Fibroblast of lung (primary cell): ENCODE measurements at regions not wholly inside any gene's neighbourhood (a gene's known extent, or its start where the extent isn't known, plus 50 kb on each side); places are given as distances from the start of the nearest gene placed in this dataset.

Source experiments
- DNase-seq, 2 donors: peaks; one replicate each; pipeline versions ENCODE4 v3.0.0 to v3.0.0-alpha.2; 2010; ENCODE audit warnings: low read depth in 2 of 2
- H2AFZ ChIP-seq: 2 replicates; pipeline ENCODE4 v1.5.1; 2012; ENCODE audit warnings: low read length, control low read depth, inconsistent platforms
- H3K27ac ChIP-seq: 2 replicates; pipeline ENCODE4 v1.5.1; 2011; ENCODE audit warnings: low read length, control low read depth; ENCODE audit not compliant: insufficient read depth
- H3K27me3 ChIP-seq: 2 replicates; pipeline ENCODE4 v1.5.1; 2011; ENCODE audit warnings: mild to moderate bottlenecking, low read length; ENCODE audit not compliant: control insufficient read depth, insufficient read depth
- H3K36me3 ChIP-seq: 2 replicates; pipeline ENCODE4 v1.5.1; 2011; ENCODE audit warnings: low read length; ENCODE audit not compliant: control insufficient read depth, insufficient read depth
- H3K4me1 ChIP-seq: 2 replicates; pipeline ENCODE4 v1.5.1; 2011; ENCODE audit warnings: low read length; ENCODE audit not compliant: control insufficient read depth, insufficient read depth; ENCODE audit errors: extremely low read depth
- H3K4me2 ChIP-seq: 2 replicates; pipeline ENCODE4 v1.5.1; 2011; ENCODE audit warnings: low read length, control low read depth; ENCODE audit not compliant: insufficient read depth; ENCODE audit errors: extremely low read depth
- H3K4me3 ChIP-seq, 4 experiments: fragments of 200-600 bp in 1 of 4; sonication (generic) in 1 of 4; replicated peaks in 1 of 4; 2 replicates each; pipeline ENCODE4 v1.5.1; 2011 to 2016; ENCODE audit warnings: low read length in 4 of 4, low read depth in 3 of 4, mild to moderate bottlenecking in 3 of 4, control low read depth in 2 of 4, inconsistent platforms in 1 of 4, mixed read lengths in 1 of 4; ENCODE audit not compliant: insufficient read depth in 1 of 4; ENCODE audit errors: control extremely low read depth in 1 of 4
- H3K79me2 ChIP-seq: 2 replicates; pipeline ENCODE4 v1.5.1; 2012; ENCODE audit warnings: mild to moderate bottlenecking, low read length, inconsistent platforms; ENCODE audit not compliant: control insufficient read depth, insufficient read depth
- H3K9ac ChIP-seq: 2 replicates; pipeline ENCODE4 v1.5.1; 2011; ENCODE audit warnings: mild to moderate bottlenecking, low read length, control low read depth; ENCODE audit not compliant: insufficient read depth
- H3K9me3 ChIP-seq: 2 replicates; pipeline ENCODE4 v1.5.1; 2012; ENCODE audit warnings: low read depth, low read length; ENCODE audit not compliant: control insufficient read depth, insufficient read depth
- H4K20me1 ChIP-seq: 2 replicates; pipeline ENCODE4 v1.5.1; 2011; ENCODE audit warnings: low read length; ENCODE audit not compliant: control insufficient read depth, insufficient read depth; ENCODE audit errors: extremely low read depth
- CTCF ChIP-seq, 2 donors: IDR thresholded peaks in 1 of 2; conservative IDR thresholded peaks in 1 of 2; 1 replicate in 1 of 2; 2 replicates in 1 of 2; pipeline ENCODE4 v1.5.1; 2011 to 2012; ENCODE audit warnings: low read length in 2 of 2, control low read depth in 1 of 2, inconsistent platforms in 1 of 2, low read depth in 1 of 2, mild to moderate bottlenecking in 1 of 2
- EZH2 ChIP-seq: IDR thresholded peaks from 2 replicates; pipeline ENCODE4 v1.5.1; 2012; ENCODE audit warnings: low read length, control low read depth, mild to moderate bottlenecking; ENCODE audit errors: missing control alignments

GRCh38 chr1:70871790-70872189 is 175.8 kb downstream of the PTGER3 start:
- DNase-seq: no peak
- Histone ChIP-seq H3K9me3 (no peaks in the 10 kb centered on the region), H3K4me1 (no peaks in the 10 kb centered on the region), H3K4me2 (no peak overlapping the region), H3K36me3 (no peaks in the 10 kb centered on the region), H3K27me3 (no peaks in the 10 kb centered on the region), H3K4me3 (no peak overlapping the region), H3K9ac (no peak overlapping the region), H2AFZ (no peak overlapping the region), H3K79me2 (no peaks in the 10 kb centered on the region), H4K20me1 (no peaks in the 10 kb centered on the region), H3K27ac (no peak overlapping the region)
- TF ChIP-seq CTCF (conservative IDR thresholded peaks at IDR 0.05 in 1 of 2, IDR thresholded peaks at IDR 0.05 in 1 of 2; ENCODE audit: low read depth in 1 of 2, low read length in 2 of 2) (no peak), EZH2 (no peak)

- DNase-seq: no peak
- no peaks in the 10 kb centered on the region for H3K4me1 ChIP-seq
- no peaks in the 10 kb centered on the region for H3K79me2 ChIP-seq
- H3K9ac ChIP-seq: no peak overlapping the region
- H3K36me3 ChIP-seq: no peaks in the 10 kb centered on the region
- no peak overlapping the region for H3K4me2 ChIP-seq
- no peak overlapping the region for H3K4me3 ChIP-seq
- H2AFZ ChIP-seq: no peak overlapping the region
- no peak for TF ChIP-seq EZH2
- no peak for TF ChIP-seq CTCF (conservative IDR thresholded peaks at IDR 0.05 in 1 of 2, IDR thresholded peaks at IDR 0.05 in 1 of 2; ENCODE audit: low read depth in 1 of 2, low read length in 2 of 2)
- no peaks in the 10 kb centered on the region for H3K27me3 ChIP-seq
- no peak overlapping the region for H3K27ac ChIP-seq
- no peaks in the 10 kb centered on the region for H3K9me3 ChIP-seq
- no peaks in the 10 kb centered on the region for H4K20me1 ChIP-seq
Measured at GRCh38 chr1:70874063-70874462, 173.6 kb downstream of the PTGER3 start.

- DNase-seq: no peak
- no peak for TF ChIP-seq CTCF (conservative IDR thresholded peaks at IDR 0.05 in 1 of 2, IDR thresholded peaks at IDR 0.05 in 1 of 2; ENCODE audit: low read depth in 1 of 2, low read length in 2 of 2)
- TF ChIP-seq EZH2: no peak
Measured at GRCh38 chr1:70874818-70875217, 172.8 kb downstream of the PTGER3 start.

More at GRCh38 chr1:70874818-70875217, 172.8 kb downstream of the PTGER3 start:
- Histone ChIP-seq H2AFZ (no peak overlapping the region), H3K4me2 (no peak overlapping the region), H3K36me3 (no peaks in the 10 kb centered on the region), H3K27me3 (no peaks in the 10 kb centered on the region), H3K4me3 (no peak overlapping the region), H3K9me3 (no peaks in the 10 kb centered on the region), H3K27ac (no peak overlapping the region), H3K79me2 (no peaks in the 10 kb centered on the region), H3K4me1 (no peaks in the 10 kb centered on the region), H4K20me1 (no peaks in the 10 kb centered on the region), H3K9ac (no peak overlapping the region)
